ENCODE measurements at regions not wholly inside any gene's neighbourhood (a gene's known extent, or its start where the extent isn't known, plus 50 kb on each side); places are given as distances from the start of the nearest gene placed in this dataset.

- Histone ChIP-seq H3F3A (replicated peaks; ENCODE audit: insufficient read depth) (no peaks in the 10 kb centered on the region), H3K4me2 (no peak overlapping the region), H3K4me1 (ENCODE audit: control insufficient read depth in 1 of 2, insufficient read depth in 2 of 2, low read depth in 1 of 2, low read length in 1 of 2) (no peaks in the 10 kb centered on the region), H3K4me3 (ENCODE audit: low read depth in 2 of 2, low read length in 1 of 2) (no peak overlapping the region), H3K36me3 (replicated peaks in 1 of 2; ENCODE audit: control insufficient read depth in 1 of 2, insufficient read depth in 2 of 2, low read length in 1 of 2) (no peaks in the 10 kb centered on the region), H3K27me3 (ENCODE audit: insufficient read depth) (no peaks in the 10 kb centered on the region), H3K27ac (ENCODE audit: low read depth in 2 of 2, low read length in 1 of 2) (no peak overlapping the region), H2AFZ (ENCODE audit: low read depth) (no peak overlapping the region), H3K9ac (no peak overlapping the region), H4K20me1 (ENCODE audit: insufficient read depth) (no peaks in the 10 kb centered on the region), H3K9me2 (no peaks in the 10 kb centered on the region), H3K79me2 (ENCODE audit: insufficient read depth) (no peaks in the 10 kb centered on the region), H3K9me3 (no peaks in the 10 kb centered on the region; the same call in 1 of the 2 replicates)
- 52% methylated on average over 5 of the region's 5 CpGs for WGBS (ENCODE audit: low lambda C conversion rate)
- ChIA-PET POLR2A (no interaction called here), CTCF (no interaction called here)
- no peak for DNase-seq
- TF ChIP-seq ZBTB33 (IDR thresholded peaks at IDR 0.05; ENCODE audit: borderline replicate concordance, low read depth) (no peak), MXI1 (IDR thresholded peaks at IDR 0.05; ENCODE audit: low read depth, low read length) (no peak), RAD21 (IDR thresholded peaks at IDR 0.05; ENCODE audit: low read length) (no peak), JUND (IDR thresholded peaks at IDR 0.05) (no peak), NRF1 (IDR thresholded peaks at IDR 0.05; ENCODE audit: low read depth, low read length) (no peak)
These were observed 309.8 kb upstream of the LRRC3B start for GRCh38 chr3:26312816-26313215.

- no peaks in the 10 kb centered on the region for H3K79me2 ChIP-seq (ENCODE audit: insufficient read depth)
- no peaks in the 10 kb centered on the region for H3K9me2 ChIP-seq
- H3K4me1 ChIP-seq (ENCODE audit: control insufficient read depth in 1 of 2, insufficient read depth in 2 of 2, low read depth in 1 of 2, low read length in 1 of 2), result no peaks in the 10 kb centered on the region
- no peak overlapping the region for H3K4me3 ChIP-seq (ENCODE audit: low read depth in 2 of 2, low read length in 1 of 2)
- H3K9me3 ChIP-seq, result no peaks in the 10 kb centered on the region
- ChIA-PET CTCF (no interaction called here), POLR2A (no interaction called here)
- no peak overlapping the region for H3K27ac ChIP-seq (ENCODE audit: low read depth in 2 of 2, low read length in 1 of 2)
- H4K20me1 ChIP-seq (ENCODE audit: insufficient read depth), result no peaks in the 10 kb centered on the region
- H2AFZ ChIP-seq (ENCODE audit: low read depth), result no peak overlapping the region
- no peaks in the 10 kb centered on the region for H3F3A ChIP-seq (replicated peaks; ENCODE audit: insufficient read depth)
- no peaks in the 10 kb centered on the region for H3K36me3 ChIP-seq (replicated peaks in 1 of 2; ENCODE audit: control insufficient read depth in 1 of 2, insufficient read depth in 2 of 2, low read length in 1 of 2)
- no peaks in the 10 kb centered on the region for H3K27me3 ChIP-seq (ENCODE audit: insufficient read depth)
- DNase-seq, result no peak
- no peak overlapping the region for H3K9ac ChIP-seq
- no peak overlapping the region for H3K4me2 ChIP-seq
- TF ChIP-seq PBX3 (IDR thresholded peaks at IDR 0.05) (no peak), JUND (IDR thresholded peaks at IDR 0.05) (no peak), MAX (IDR thresholded peaks at IDR 0.05; ENCODE audit: low read depth) (no peak), REST (IDR thresholded peaks at IDR 0.05; ENCODE audit: low read depth, low read length) (no peak), TAF1 (IDR thresholded peaks at IDR 0.05; ENCODE audit: borderline replicate concordance, low read depth, low read length) (no peak), FOXM1 (IDR thresholded peaks at IDR 0.05; ENCODE audit: low read depth) (no peak), ZBTB33 (IDR thresholded peaks at IDR 0.05; ENCODE audit: borderline replicate concordance, low read depth) (no peak), CTCF (IDR thresholded peaks at IDR 0.05) (no peak), USF1 (IDR thresholded peaks at IDR 0.05; ENCODE audit: borderline replicate concordance, low read depth) (no peak), RCOR1 (IDR thresholded peaks at IDR 0.05; ENCODE audit: low read length) (no peak), FOXJ3 (CRISPR knock-in tag; IDR thresholded peaks at IDR 0.05) (no peak), ELF1 (IDR thresholded peaks at IDR 0.05) (no peak), SMC3 (IDR thresholded peaks at IDR 0.05; ENCODE audit: low read depth, low read length) (no peak), FOSL2 (IDR thresholded peaks at IDR 0.05; ENCODE audit: borderline replicate concordance, low read depth) (no peak)
These were observed 306.1 kb upstream of the LRRC3B start for GRCh38 chr3:26316472-26316871.

Data from SK-N-SH (cell line).